ENCODE measurements at regions not wholly inside any gene's neighbourhood (a gene's known extent, or its start where the extent isn't known, plus 50 kb on each side); places are given as distances from the start of the nearest gene placed in this dataset.
"Not testable (repeated sequence)": the region's sequence is repeated elsewhere in the genome, so short reads cannot be mapped to it uniquely, and the experiment has no call there.

GRCh38 chrX:111041018-111041462, 55.0 kb upstream of the PAK3 start:
- DNase-seq: no peak

GRCh38 chrX:111040377-111041017, 55.5 kb upstream of the PAK3 start:
- DNase-seq: no peak

GRCh38 chrX:111039606-111040005, 56.4 kb upstream of the PAK3 start:
- DNase-seq: no peak

GRCh38 chrX:111035991-111036390, 60.0 kb upstream of the PAK3 start:
- DNase-seq: no peak

- DNase-seq: no peak
Measured at GRCh38 chrX:111035256-111035655, 60.7 kb upstream of the PAK3 start.

GRCh38 chrX:111022998-111023397, 73.0 kb upstream of the PAK3 start:
- DNase-seq: not testable (repeated sequence)

GRCh38 chrX:111020283-111020682, 75.7 kb upstream of the PAK3 start:
- no peak for DNase-seq

GRCh38 chrX:111013778-111014455, 82.1 kb upstream of the PAK3 start:
- no peak for DNase-seq

- no peak for DNase-seq
Measured at GRCh38 chrX:111010111-111010510, 85.9 kb upstream of the PAK3 start.

- no peak for DNase-seq
Measured at GRCh38 chrX:111009256-111009655, 86.7 kb upstream of the PAK3 start.

- DNase-seq: no peak
Measured at GRCh38 chrX:111008126-111008525, 87.9 kb upstream of the PAK3 start.

GRCh38 chrX:111007238-111007637, 88.8 kb upstream of the PAK3 start:
- DNase-seq: no peak

- DNase-seq: no peak
Measured at GRCh38 chrX:111006116-111006515, 89.9 kb upstream of the PAK3 start.

- no peak for DNase-seq
Measured at GRCh38 chrX:111005166-111005565, 90.8 kb upstream of the PAK3 start.

GRCh38 chrX:111003118-111003517, 92.9 kb upstream of the PAK3 start:
- DNase-seq: no peak

- DNase-seq: no peak
Measured at GRCh38 chrX:110992611-110993010, 103.4 kb upstream of the PAK3 start.

- no peak for DNase-seq
Measured at GRCh38 chrX:110989869-110990268, 106.1 kb upstream of the PAK3 start.

GRCh38 chrX:110989447-110989846, 106.5 kb upstream of the PAK3 start:
- no peak for DNase-seq

- no peak for DNase-seq
Measured at GRCh38 chrX:110987292-110987691, 108.7 kb upstream of the PAK3 start.

- DNase-seq: no peak
Measured at GRCh38 chrX:110985470-110985869, 110.5 kb upstream of the PAK3 start.

GRCh38 chrX:110983024-110983423, 113.0 kb upstream of the PAK3 start:
- no peak for DNase-seq

- no peak for DNase-seq
Measured at GRCh38 chrX:110966839-110967238, 129.2 kb upstream of the PAK3 start.

GRCh38 chrX:110966091-110966454, 129.9 kb upstream of the PAK3 start:
- no peak for DNase-seq

GRCh38 chrX:110965409-110966090, 130.4 kb upstream of the PAK3 start:
- DNase-seq: no peak
